Liver (tissue), 8 donors: ENCODE measurements at regions not wholly inside any gene's neighbourhood (a gene's known extent, or its start where the extent isn't known, plus 50 kb on each side); places are given as distances from the start of the nearest gene placed in this dataset.

Experiments used
- DNase-seq: peaks from one replicate; pipeline ENCODE4 v3.0.0-alpha.2; 2017; ENCODE audit warnings: low spot score
- H3K27ac ChIP-seq, 2 donors: one replicate each; pipeline ENCODE4 v1.7.0; 2013; ENCODE audit warnings: inconsistent platforms in 2 of 2, low read length in 2 of 2, control low read depth in 1 of 2, low read depth in 1 of 2, mild to moderate bottlenecking in 1 of 2
- H3K27me3 ChIP-seq, 4 donors: one replicate each; pipeline versions ENCODE4 v1.6.1 to v1.7.0; 2013; ENCODE audit warnings: low read length in 3 of 4, inconsistent platforms in 1 of 4, mild to moderate bottlenecking in 1 of 4, moderate library complexity in 1 of 4; ENCODE audit not compliant: control insufficient read depth in 4 of 4, insufficient read depth in 4 of 4
- H3K36me3 ChIP-seq, 4 donors: one replicate each; pipeline versions ENCODE4 v1.6.1 to v1.7.0; 2013; ENCODE audit warnings: low read length in 3 of 4, mild to moderate bottlenecking in 3 of 4, low read depth in 1 of 4, moderate library complexity in 1 of 4; ENCODE audit not compliant: control insufficient read depth in 4 of 4, insufficient read depth in 3 of 4
- H3K4me1 ChIP-seq, 4 donors: one replicate each; pipeline versions ENCODE4 v1.6.1 to v1.7.0; 2013; ENCODE audit warnings: low read length in 3 of 4, mild to moderate bottlenecking in 3 of 4, moderate library complexity in 1 of 4; ENCODE audit not compliant: control insufficient read depth in 4 of 4, insufficient read depth in 4 of 4
- H3K4me3 ChIP-seq, 3 donors: one replicate each; pipeline versions ENCODE4 v1.6.1 to v1.7.0; 2013; ENCODE audit warnings: low read length in 3 of 3, control low read depth in 1 of 3, low read depth in 1 of 3, mild to moderate bottlenecking in 1 of 3
- H3K9ac ChIP-seq, 2 donors: one replicate each; pipeline ENCODE4 v1.7.0; 2013; ENCODE audit warnings: low read length in 2 of 2, mild to moderate bottlenecking in 2 of 2, moderate library complexity in 2 of 2, control low read depth in 1 of 2, low read depth in 1 of 2
- H3K9me3 ChIP-seq, 4 donors: one replicate each; pipeline versions ENCODE4 v1.6.1 to v1.7.0; 2013; ENCODE audit warnings: low read length in 3 of 4; ENCODE audit not compliant: control insufficient read depth in 4 of 4
- ATF3 ChIP-seq: IDR thresholded peaks from 2 replicates; pipeline ENCODE4 v1.6.1; 2016; ENCODE audit warnings: antibody characterized with exemption
- CTCF ChIP-seq: fragments of 150-350 bp; IDR thresholded peaks from 2 replicates; pipeline ENCODE4 v1.5.1; 2017; ENCODE audit warnings: improper control_type of control experiment, low read depth, low read length; ENCODE audit not compliant: missing input control
- EGR1 ChIP-seq, 2 donors: IDR thresholded peaks; 2 replicates each; pipeline ENCODE4 v1.6.1; 2016 to 2018; ENCODE audit warnings: antibody characterized with exemption in 2 of 2, low read depth in 2 of 2
- FOXA1 ChIP-seq: IDR thresholded peaks from 2 replicates; pipeline ENCODE4 v1.6.1; 2016; ENCODE audit warnings: antibody characterized with exemption
- GABPA ChIP-seq, 2 donors: IDR thresholded peaks in 1 of 2; conservative IDR thresholded peaks in 1 of 2; 2 replicates each; pipeline ENCODE4 v1.6.1; 2016; ENCODE audit warnings: antibody characterized with exemption in 2 of 2, mild to moderate bottlenecking in 1 of 2, moderate library complexity in 1 of 2
- HNF4A ChIP-seq, 2 donors: conservative IDR thresholded peaks; 2 replicates each; pipeline ENCODE4 v1.6.1; 2016; ENCODE audit warnings: antibody characterized with exemption in 2 of 2, mild to moderate bottlenecking in 2 of 2
- HNF4G ChIP-seq: IDR thresholded peaks from 2 replicates; pipeline ENCODE4 v1.6.1; 2016; ENCODE audit warnings: antibody characterized with exemption
- JUND ChIP-seq, 2 donors: IDR thresholded peaks; 2 replicates each; pipeline ENCODE4 v1.6.1; 2016; ENCODE audit warnings: antibody characterized with exemption in 2 of 2
- MAX ChIP-seq: IDR thresholded peaks from 2 replicates; pipeline ENCODE4 v1.6.1; 2016; ENCODE audit warnings: antibody characterized with exemption
- RAD21 ChIP-seq, 2 donors: IDR thresholded peaks; 2 replicates each; pipeline ENCODE4 v1.6.1; 2016; ENCODE audit warnings: antibody characterized with exemption in 2 of 2, mild to moderate bottlenecking in 2 of 2
- REST ChIP-seq: IDR thresholded peaks from 2 replicates; pipeline ENCODE4 v1.6.1; 2016; ENCODE audit warnings: antibody characterized with exemption, mild to moderate bottlenecking
- RXRA ChIP-seq, 2 donors: IDR thresholded peaks; 2 replicates each; pipeline ENCODE4 v1.6.1; 2017 to 2018; ENCODE audit warnings: antibody characterized with exemption in 2 of 2, mild to moderate bottlenecking in 1 of 2
- SP1 ChIP-seq: IDR thresholded peaks from 2 replicates; pipeline ENCODE4 v1.6.1; 2018; ENCODE audit warnings: antibody characterized with exemption, mild to moderate bottlenecking
- TAF1 ChIP-seq: conservative IDR thresholded peaks from 2 replicates; pipeline ENCODE4 v1.6.1; 2016; ENCODE audit warnings: antibody characterized with exemption, mild to moderate bottlenecking
- YY1 ChIP-seq: IDR thresholded peaks from 2 replicates; pipeline ENCODE4 v1.6.1; 2016; ENCODE audit warnings: antibody characterized with exemption, mild to moderate bottlenecking
- WGBS: extraction: QIAGEN DNeasy Blood & Tissue Kit; methylation state at CpG from one replicate; pipeline ENCODE4 v1.1.7; 2013; 5-methylcytosine and 5-hydroxymethylcytosine counted together
- donor health status: healthy.
- donor health status: healthy.
- donor health status: healthy.
- donor health status: healthy.
- donor health status: healthy.

DNA sequence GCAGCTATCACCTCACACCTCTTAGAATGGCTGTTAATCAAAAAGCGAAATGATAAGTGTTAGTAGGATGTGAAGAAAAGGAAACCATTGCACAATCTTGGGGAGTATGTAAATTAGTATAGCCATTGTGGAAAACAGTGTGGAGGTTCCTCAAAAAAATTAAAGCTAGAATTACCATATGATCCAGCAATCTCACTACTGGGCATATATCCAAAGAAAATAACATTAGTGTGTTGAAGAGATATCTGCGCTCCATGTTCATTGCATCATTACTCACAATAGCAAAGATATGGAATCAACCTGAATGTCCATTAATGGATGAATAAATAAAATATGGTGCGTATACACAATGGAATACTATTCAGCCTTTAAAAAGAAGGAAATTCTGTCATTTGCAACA is 68.9 kb downstream of the SNRPE start:
- no peaks in the 10 kb centered on the region for H3K4me1 ChIP-seq
- H3K9me3 ChIP-seq: no peaks in the 10 kb centered on the region
- H3K36me3 ChIP-seq: no peaks in the 10 kb centered on the region
- no peak overlapping the region for H3K9ac ChIP-seq
- WGBS: 88% methylated on average over 3 of the region's 3 CpGs
- no peak for DNase-seq
- H3K27ac ChIP-seq: no peak overlapping the region
- TF ChIP-seq JUND (IDR thresholded peaks at IDR 0.05): no peak
- H3K27me3 ChIP-seq: no peaks in the 10 kb centered on the region
- no peak overlapping the region for H3K4me3 ChIP-seq

- Histone ChIP-seq H3K4me3 (no peak overlapping the region), H3K36me3 (no peaks in the 10 kb centered on the region), H3K9me3 (no peaks in the 10 kb centered on the region), H3K27me3 (no peaks in the 10 kb centered on the region), H3K27ac (no peak overlapping the region), H3K9ac (no peak overlapping the region), H3K4me1 (no peaks in the 10 kb centered on the region)
- TF ChIP-seq EGR1 (IDR thresholded peaks at IDR 0.05; ENCODE audit: low read depth in 2 of 2): no peak
- TF ChIP-seq MAX: no peak
- WGBS: 93% methylated on average over 2 of the region's 2 CpGs
- DNase-seq: no peak
Measured at GRCh38 chr1:203931953-203932352, 70.6 kb downstream of the SNRPE start.

DNA sequence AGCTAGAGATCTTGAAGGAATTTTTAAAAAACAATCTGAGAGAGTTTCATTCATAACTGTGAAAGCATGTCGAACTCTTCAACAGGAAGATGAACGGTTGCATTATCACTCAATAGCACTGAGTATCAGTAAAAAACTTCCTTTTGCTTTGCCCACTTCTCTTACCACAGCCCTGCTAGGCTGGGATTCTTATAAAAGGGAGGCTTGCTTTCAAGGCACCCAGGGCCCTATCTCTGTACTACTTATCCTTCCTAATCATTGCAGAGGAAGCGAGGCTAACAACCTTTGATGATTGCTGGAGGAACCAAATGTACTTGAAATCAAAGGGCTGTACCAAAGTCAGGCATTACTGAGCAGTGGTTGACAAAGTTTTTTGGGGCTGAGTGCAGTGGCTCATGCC is 71.2 kb downstream of the SNRPE start:
- TF ChIP-seq CTCF (no peak), FOXA1 (no peak), EGR1 (IDR thresholded peaks at IDR 0.05; ENCODE audit: low read depth in 2 of 2) (no peak), ATF3 (no peak), TAF1 (no peak), SP1 (no peak), HNF4G (no peak), GABPA (IDR thresholded peaks at IDR 0.05 in 1 of 2, conservative IDR thresholded peaks at IDR 0.05 in 1 of 2) (no peak), HNF4A (conservative IDR thresholded peaks at IDR 0.05) (no peak), JUND (IDR thresholded peaks at IDR 0.05) (no peak), RAD21 (IDR thresholded peaks at IDR 0.05) (no peak), YY1 (no peak)
- H3K4me1 ChIP-seq: no peaks in the 10 kb centered on the region
- H3K9ac ChIP-seq: no peak overlapping the region
- no peaks in the 10 kb centered on the region for H3K27me3 ChIP-seq
- no peak overlapping the region for H3K4me3 ChIP-seq
- no peak overlapping the region for H3K27ac ChIP-seq
- no peaks in the 10 kb centered on the region for H3K9me3 ChIP-seq
- no peak for DNase-seq
- 60% methylated on average over 3 of the region's 3 CpGs for WGBS
- no peaks in the 10 kb centered on the region for H3K36me3 ChIP-seq

- H3K27ac ChIP-seq: no peak overlapping the region
- TF ChIP-seq RXRA (IDR thresholded peaks at IDR 0.05): no peak
- TF ChIP-seq TAF1: no peak
- no peak for TF ChIP-seq JUND (IDR thresholded peaks at IDR 0.05)
- no peak for TF ChIP-seq REST
- TF ChIP-seq MAX: no peak
- H3K9ac ChIP-seq: no peak overlapping the region
- no peak overlapping the region for H3K4me3 ChIP-seq
- no peaks in the 10 kb centered on the region for H3K36me3 ChIP-seq
- DNase-seq: no peak
- 83% methylated on average over 3 of the region's 3 CpGs for WGBS
- no peaks in the 10 kb centered on the region for H3K27me3 ChIP-seq
- no peaks in the 10 kb centered on the region for H3K4me1 ChIP-seq
- H3K9me3 ChIP-seq: no peaks in the 10 kb centered on the region
Measured at GRCh38 chr1:203934027-203934426, 72.6 kb downstream of the SNRPE start.
